ENCODE measurements at regions not wholly inside any gene's neighbourhood (a gene's known extent, or its start where the extent isn't known, plus 50 kb on each side); places are given as distances from the start of the nearest gene placed in this dataset.

DNA sequence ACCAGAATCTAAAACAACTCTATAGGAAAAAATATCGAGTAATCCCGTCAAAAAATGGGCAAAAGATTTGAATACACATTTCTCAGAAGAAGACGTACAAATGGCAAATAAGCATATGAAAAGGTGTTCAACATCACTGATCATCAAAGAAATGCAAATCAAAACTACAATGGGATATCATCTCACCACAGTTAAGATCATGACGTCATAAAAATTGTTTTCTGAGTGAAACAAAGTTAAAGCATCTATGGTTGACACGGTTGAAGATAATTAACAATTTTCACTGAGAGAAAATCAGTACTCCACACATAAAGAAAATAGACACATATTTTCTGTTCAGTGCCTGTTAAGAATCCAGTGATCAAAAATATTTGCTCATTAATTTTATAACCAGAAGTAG lies 1010.8 kb upstream of the ADGRL3 start:
- WGBS, 4 donors, result 77 to 90% (median 82%) methylated on average over 5 of the region's 5 CpGs
- intact Hi-C loops (cut with DNase I), result no loop called here

GRCh38 chr4:60194214-60194613 lies 1005.9 kb upstream of the ADGRL3 start:
- TF ChIP-seq POLR2A (IDR thresholded peaks at IDR 0.05) (no peak), CTCF (IDR thresholded peaks at IDR 0.05) (no peak)
- no peak overlapping the region for H3K27ac ChIP-seq
- no peaks in the 10 kb centered on the region for H3K4me1 ChIP-seq
- DNase-seq (no peak), ATAC-seq (no peak)
- H3K36me3 ChIP-seq, result no peaks in the 10 kb centered on the region
- intact Hi-C loops (cut with DNase I), result loop anchor here in 1 of 10 donors (10.0 kb wide), 1 partner anchor 949 kb away; no protein-coding TSS in a partner anchor
- H3K9me3 ChIP-seq, result peaks cover 0 to 19% (median 0%) of the 10 kb centered on the region in 12 donors
- no peaks in the 10 kb centered on the region for H3K27me3 ChIP-seq
- 72 to 88% (median 82%) methylated on average over 1 of the region's 1 CpG for WGBS, 4 donors
- no peak overlapping the region for H3K4me3 ChIP-seq

More for the DNA sequence above, 1010.8 kb upstream of the ADGRL3 start:
- no peaks in the 10 kb centered on the region for H3K27me3 ChIP-seq
- H3K4me1 ChIP-seq, result no peaks in the 10 kb centered on the region
- H3K4me3 ChIP-seq, result no peak overlapping the region
- DNase-seq, result no peak
- no peak for ATAC-seq
- no peak overlapping the region for H3K27ac ChIP-seq
- no peaks in the 10 kb centered on the region for H3K36me3 ChIP-seq
- no peak for TF ChIP-seq CTCF (IDR thresholded peaks at IDR 0.05)
- no peak for TF ChIP-seq POLR2A (IDR thresholded peaks at IDR 0.05)
- peaks cover 0 to 19% (median 0%) of the 10 kb centered on the region in 12 donors for H3K9me3 ChIP-seq

DNA sequence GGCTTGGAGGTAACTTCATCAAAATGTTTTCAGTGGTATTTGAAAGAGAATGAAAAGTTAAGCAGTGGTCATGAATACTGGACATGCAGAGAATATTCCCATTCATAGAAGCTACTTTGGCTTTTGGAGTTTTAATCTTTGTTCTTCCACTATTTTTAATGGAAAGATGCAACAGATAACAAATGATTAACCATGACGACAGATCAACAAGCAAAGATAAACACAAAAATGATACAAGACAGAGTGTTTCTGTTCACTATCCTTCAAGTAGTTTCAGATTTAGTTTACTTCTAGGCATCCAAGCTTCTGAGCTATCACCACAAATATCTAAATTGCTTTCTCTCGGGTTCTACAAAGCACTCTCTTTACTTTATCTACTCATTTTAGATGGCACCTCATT lies 1004.9 kb upstream of the ADGRL3 start:
- intact Hi-C loops (cut with DNase I), result loop anchor here in 1 of 10 donors (10.0 kb wide), 1 partner anchor 950 kb away; no protein-coding TSS in a partner anchor
- no peak for ATAC-seq
- TF ChIP-seq CTCF (IDR thresholded peaks at IDR 0.05), result no peak
- TF ChIP-seq POLR2A (IDR thresholded peaks at IDR 0.05), result no peak
- peaks cover 0 to 19% (median 0%) of the 10 kb centered on the region in 12 donors for H3K9me3 ChIP-seq
- DNase-seq, result no peak
- 45 to 60% (median 59%) methylated on average over 2 of the region's 2 CpGs for WGBS, 4 donors
- H3K27me3 ChIP-seq, result no peaks in the 10 kb centered on the region
- no peaks in the 10 kb centered on the region for H3K4me1 ChIP-seq
- no peak overlapping the region for H3K4me3 ChIP-seq
- no peaks in the 10 kb centered on the region for H3K36me3 ChIP-seq
- no peak overlapping the region for H3K27ac ChIP-seq

GRCh38 chr4:60201052-60201673 lies 999.0 kb upstream of the ADGRL3 start:
- ATAC-seq (no peak), DNase-seq (peak in 1 of 5 donors; percentile 30)
- H3K4me3 ChIP-seq, result no peak overlapping the region
- H3K9me3 ChIP-seq, result no peaks in the 10 kb centered on the region
- intact Hi-C loops (cut with DNase I), result no loop called here
- no peak overlapping the region for H3K27ac ChIP-seq
- no peaks in the 10 kb centered on the region for H3K4me1 ChIP-seq
- no peak for TF ChIP-seq POLR2A (IDR thresholded peaks at IDR 0.05)
- peak; percentile 63 to 87 (median 81) for TF ChIP-seq CTCF (IDR thresholded peaks at IDR 0.05)
- H3K36me3 ChIP-seq, result no peaks in the 10 kb centered on the region
- 5 to 9% (median 7%) methylated on average over 3 of the region's 3 CpGs for WGBS, 4 donors
- no peaks in the 10 kb centered on the region for H3K27me3 ChIP-seq

All from heart left ventricle (tissue), 16 donors.